ENCODE measurements at regions not wholly inside any gene's neighbourhood (a gene's known extent, or its start where the extent isn't known, plus 50 kb on each side); places are given as distances from the start of the nearest gene placed in this dataset.

DNA sequence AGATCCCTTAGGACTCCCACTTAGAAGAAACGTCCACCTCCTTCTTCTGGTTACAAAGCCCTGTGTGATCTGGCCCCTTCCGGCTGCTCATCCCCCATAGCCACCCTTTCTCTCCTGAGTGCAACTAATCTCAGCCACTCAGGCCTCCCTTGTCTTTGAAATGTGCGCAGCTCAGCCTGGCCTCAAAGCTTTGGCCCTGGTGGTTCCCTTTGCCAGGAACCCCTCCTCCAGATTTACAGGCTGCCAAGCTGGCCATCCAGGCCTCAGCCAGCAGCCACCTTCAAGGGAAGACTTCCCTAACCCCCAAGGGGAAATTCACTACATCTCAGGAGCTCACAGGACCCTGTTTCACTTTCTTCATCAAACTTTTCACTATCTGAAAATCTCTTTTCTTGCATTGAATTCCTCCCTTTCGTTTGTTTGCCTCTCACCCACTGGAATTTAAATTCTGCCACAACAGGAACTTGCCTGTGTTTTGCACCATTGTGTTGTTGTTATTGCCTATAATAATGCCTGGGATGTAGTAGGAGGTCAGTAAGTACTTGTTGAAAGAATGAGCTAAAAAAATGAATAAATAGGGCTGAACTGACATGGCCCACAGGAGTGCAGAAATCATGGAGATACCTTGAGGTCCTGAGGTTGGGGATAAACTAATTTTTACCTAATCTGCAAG is 109.5 kb upstream of the PFN2 start:
- intact Hi-C loops (cut with micrococcal nuclease; ENCODE audit: unreplicated experiment) (no loop called here), in situ Hi-C loops (cut with MboI) (no loop called here)
- ATAC-seq, result no peak
- SMC1A ChIA-PET (ENCODE audit: uncharacterized antibody, unreplicated experiment), result no interaction called here
- no TSS peak for BruUV-seq (replicated peaks)
- TF ChIP-seq, protein P1, sequence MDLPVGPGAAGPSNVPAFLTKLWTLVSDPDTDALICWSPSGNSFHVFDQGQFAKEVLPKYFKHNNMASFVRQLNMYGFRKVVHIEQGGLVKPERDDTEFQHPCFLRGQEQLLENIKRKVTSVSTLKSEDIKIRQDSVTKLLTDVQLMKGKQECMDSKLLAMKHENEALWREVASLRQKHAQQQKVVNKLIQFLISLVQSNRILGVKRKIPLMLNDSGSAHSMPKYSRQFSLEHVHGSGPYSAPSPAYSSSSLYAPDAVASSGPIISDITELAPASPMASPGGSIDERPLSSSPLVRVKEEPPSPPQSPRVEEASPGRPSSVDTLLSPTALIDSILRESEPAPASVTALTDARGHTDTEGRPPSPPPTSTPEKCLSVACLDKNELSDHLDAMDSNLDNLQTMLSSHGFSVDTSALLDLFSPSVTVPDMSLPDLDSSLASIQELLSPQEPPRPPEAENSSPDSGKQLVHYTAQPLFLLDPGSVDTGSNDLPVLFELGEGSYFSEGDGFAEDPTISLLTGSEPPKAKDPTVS (IDR thresholded peaks at IDR 0.05; ENCODE audit: low read depth, low read length), result no peak
- TF ChIP-seq RAD51 (IDR thresholded peaks at IDR 0.05) (no peak), RUNX3 (IDR thresholded peaks at IDR 0.05; ENCODE audit: low read length) (no peak), FOXM1 (IDR thresholded peaks at IDR 0.05; ENCODE audit: low read depth, low read length) (no peak), CBX3 (IDR thresholded peaks at IDR 0.05; ENCODE audit: borderline replicate concordance, low read depth) (no peak), GATAD2B (conservative IDR thresholded peaks at IDR 0.05; ENCODE audit: low read depth) (no peak), RELA (IDR thresholded peaks at IDR 0.05; ENCODE audit: borderline replicate concordance, partially characterized antibody) (no peak), ZNF384 (IDR thresholded peaks at IDR 0.05; ENCODE audit: borderline replicate concordance, low read depth, low read length) (no peak), TCF7 (IDR thresholded peaks at IDR 0.05; ENCODE audit: borderline replicate concordance) (no peak), BRCA1 (IDR thresholded peaks at IDR 0.05; ENCODE audit: low read depth, low read length) (no peak), SREBF2 (IDR thresholded peaks at IDR 0.05; ENCODE audit: low read length) (no peak), HCFC1 (IDR thresholded peaks at IDR 0.05; ENCODE audit: low read length) (no peak), HDAC6 (IDR thresholded peaks at IDR 0.05; ENCODE audit: unreplicated experiment) (no peak), SMC3 (IDR thresholded peaks at IDR 0.05; ENCODE audit: borderline replicate concordance, low read length) (no peak)
- TF ChIP-seq, protein P2, sequence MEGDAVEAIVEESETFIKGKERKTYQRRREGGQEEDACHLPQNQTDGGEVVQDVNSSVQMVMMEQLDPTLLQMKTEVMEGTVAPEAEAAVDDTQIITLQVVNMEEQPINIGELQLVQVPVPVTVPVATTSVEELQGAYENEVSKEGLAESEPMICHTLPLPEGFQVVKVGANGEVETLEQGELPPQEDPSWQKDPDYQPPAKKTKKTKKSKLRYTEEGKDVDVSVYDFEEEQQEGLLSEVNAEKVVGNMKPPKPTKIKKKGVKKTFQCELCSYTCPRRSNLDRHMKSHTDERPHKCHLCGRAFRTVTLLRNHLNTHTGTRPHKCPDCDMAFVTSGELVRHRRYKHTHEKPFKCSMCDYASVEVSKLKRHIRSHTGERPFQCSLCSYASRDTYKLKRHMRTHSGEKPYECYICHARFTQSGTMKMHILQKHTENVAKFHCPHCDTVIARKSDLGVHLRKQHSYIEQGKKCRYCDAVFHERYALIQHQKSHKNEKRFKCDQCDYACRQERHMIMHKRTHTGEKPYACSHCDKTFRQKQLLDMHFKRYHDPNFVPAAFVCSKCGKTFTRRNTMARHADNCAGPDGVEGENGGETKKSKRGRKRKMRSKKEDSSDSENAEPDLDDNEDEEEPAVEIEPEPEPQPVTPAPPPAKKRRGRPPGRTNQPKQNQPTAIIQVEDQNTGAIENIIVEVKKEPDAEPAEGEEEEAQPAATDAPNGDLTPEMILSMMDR (IDR thresholded peaks at IDR 0.05 in 2 of 3, conservative IDR thresholded peaks at IDR 0.05 in 1 of 3; ENCODE audit: control insufficient read depth in 2 of 3, extremely low read depth in 1 of 3, insufficient read depth in 1 of 3, low read depth in 3 of 3, low read length in 3 of 3), result no peak
- TF ChIP-seq, protein P3, sequence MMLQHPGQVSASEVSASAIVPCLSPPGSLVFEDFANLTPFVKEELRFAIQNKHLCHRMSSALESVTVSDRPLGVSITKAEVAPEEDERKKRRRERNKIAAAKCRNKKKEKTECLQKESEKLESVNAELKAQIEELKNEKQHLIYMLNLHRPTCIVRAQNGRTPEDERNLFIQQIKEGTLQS (IDR thresholded peaks at IDR 0.05; ENCODE audit: borderline replicate concordance, extremely low read depth, low read depth, low read length), result no peak
- Histone ChIP-seq H2AFZ (ENCODE audit: control insufficient read depth, low read depth, low read length) (peak overlapping the region; percentile 33; the same call in 1 of the 2 replicates), H3K4me2 (ENCODE audit: control insufficient read depth, insufficient read depth) (no peak overlapping the region), H3K9me3 (replicated peaks; ENCODE audit: control insufficient read depth, insufficient read depth, low read length) (peaks cover 6% of the 10 kb centered on the region), H3K9ac (ENCODE audit: control insufficient read depth, insufficient read depth, low read length) (no peak overlapping the region), H3K27ac (ENCODE audit: control insufficient read depth, insufficient read depth) (no peak overlapping the region), H3K36me3 (ENCODE audit: control insufficient read depth in 2 of 2, insufficient read depth in 2 of 2, low read length in 1 of 2) (no peaks in the 10 kb centered on the region), H3K79me2 (ENCODE audit: control insufficient read depth, insufficient read depth, low read length) (no peaks in the 10 kb centered on the region), H3K4me1 (ENCODE audit: control insufficient read depth, insufficient read depth, low read length) (no peaks in the 10 kb centered on the region), H3K4me3 (no peak overlapping the region), H4K20me1 (ENCODE audit: control insufficient read depth, insufficient read depth) (no peaks in the 10 kb centered on the region), H3K27me3 (replicated peaks in 1 of 2; ENCODE audit: control insufficient read depth in 2 of 2, insufficient read depth in 2 of 2, low read length in 1 of 2) (no peaks in the 10 kb centered on the region)
- RAD21 ChIA-PET (ENCODE audit: unreplicated experiment), result no interaction called here
- CTCF ChIA-PET, result interaction anchor here (1.1 kb wide), 1 partner anchor 9 kb away, joined by 3 read pairs; no protein-coding TSS in a partner anchor
- DNase-seq (ENCODE audit: low read depth, low spot score), result no peak
- 20% methylated on average over 4 of the region's 4 CpGs for WGBS (ENCODE audit: insufficient coverage, insufficient replicate concordance, low lambda C conversion rate, missing lambda C conversion rate)
- FAIRE-seq, result no peak
- POLR2A ChIA-PET, result no interaction called here
